GM23338 (cell line): ENCODE measurements at regions not wholly inside any gene's neighbourhood (a gene's known extent, or its start where the extent isn't known, plus 50 kb on each side); places are given as distances from the start of the nearest gene placed in this dataset.

ENCODE experiments used
- ATAC-seq: fragments of 200-7000 bp; cut with Tn5 transposase; 3 replicates; pipeline ENCODE4 v1.9.1; 2020
- DNase-seq: peaks from one replicate; pipeline ENCODE4 v3.0.0-alpha.2; 2015; ENCODE audit warnings: low spot score
- H2AFZ ChIP-seq: fragments of 200-600 bp; sonication (generic); 2 replicates; pipeline ENCODE4 v1.8.0; 2016; ENCODE audit warnings: antibody characterized with exemption, mild to moderate bottlenecking, moderate library complexity
- H3F3A ChIP-seq: fragments of 200-600 bp; sonication (generic); replicated peaks from 2 replicates; pipeline ENCODE4 v1.8.0; 2017; ENCODE audit warnings: antibody characterized with exemption, mixed run types, low read depth
- H3K27ac ChIP-seq: fragments of 200-600 bp; sonication (generic); 2 replicates; pipeline ENCODE4 v1.6.1; 2016; ENCODE audit warnings: low read depth
- H3K27me3 ChIP-seq: fragments of 200-600 bp; sonication (generic); 2 replicates; pipeline ENCODE4 v1.8.0; 2016; ENCODE audit warnings: mild to moderate bottlenecking, mixed run types, moderate library complexity; ENCODE audit not compliant: insufficient read depth
- H3K36me3 ChIP-seq: fragments of 200-600 bp; sonication (generic); 2 replicates; pipeline ENCODE4 v1.8.0; 2016; ENCODE audit warnings: mild to moderate bottlenecking; ENCODE audit not compliant: insufficient read depth
- H3K4me1 ChIP-seq: fragments of 200-600 bp; sonication (generic); 2 replicates; pipeline ENCODE4 v1.8.0; 2016; ENCODE audit warnings: mild to moderate bottlenecking, moderate library complexity; ENCODE audit not compliant: insufficient read depth
- H3K4me2 ChIP-seq: fragments of 200-600 bp; sonication (generic); 2 replicates; pipeline ENCODE4 v1.7.1; 2017; ENCODE audit warnings: mixed run types
- H3K4me3 ChIP-seq: fragments of 200-600 bp; sonication (generic); 2 replicates; pipeline ENCODE4 v1.6.1; 2016; ENCODE audit warnings: mixed run types
- H3K79me2 ChIP-seq: fragments of 200-600 bp; sonication (generic); replicated peaks from 2 replicates; pipeline ENCODE4 v1.8.0; 2017; ENCODE audit warnings: mild to moderate bottlenecking; ENCODE audit not compliant: insufficient read depth
- H3K9me2 ChIP-seq: fragments of 200-600 bp; sonication (generic); 2 replicates; pipeline ENCODE4 v1.8.0; 2017; ENCODE audit not compliant: insufficient read depth
- H4K20me1 ChIP-seq: fragments of 200-600 bp; sonication (generic); replicated peaks from 2 replicates; pipeline ENCODE4 v1.8.0; 2017; ENCODE audit warnings: mild to moderate bottlenecking; ENCODE audit not compliant: insufficient read depth
- H3K27ac Mint-ChIP-seq: 2 replicates; pipeline ENCODE4 v1.8.0; 2020; ENCODE audit warnings: inconsistent platforms, mild to moderate bottlenecking, moderate library complexity, mixed read lengths
- H3K27me3 Mint-ChIP-seq: 3 replicates; pipeline ENCODE4 v1.8.0; 2022; ENCODE audit warnings: low read depth, mild to moderate bottlenecking, moderate library complexity, mixed read lengths, inconsistent platforms; ENCODE audit not compliant: insufficient read depth, poor library complexity
- H3K36me3 Mint-ChIP-seq: 3 replicates; pipeline ENCODE4 v1.8.0; 2021; ENCODE audit warnings: low read depth, mild to moderate bottlenecking, inconsistent platforms, moderate library complexity, mixed read lengths
- H3K4me1 Mint-ChIP-seq: 3 replicates; pipeline ENCODE4 v1.8.0; 2020; ENCODE audit warnings: mild to moderate bottlenecking, inconsistent platforms, mixed read lengths
- H3K4me3 Mint-ChIP-seq: 3 replicates; pipeline ENCODE4 v1.8.0; 2021; ENCODE audit warnings: moderate library complexity, mild to moderate bottlenecking, inconsistent platforms, mixed read lengths
- H3K9me3 Mint-ChIP-seq: 3 replicates; pipeline ENCODE4 v1.8.0; 2020; ENCODE audit warnings: moderate library complexity, mild to moderate bottlenecking, inconsistent platforms, mixed read lengths
- CREB1 ChIP-seq: fragments of 250-450 bp; sonication (Bioruptor Pico); IDR thresholded peaks from 2 replicates; pipeline ENCODE4 v1.5.0; 2020; ENCODE audit warnings: low read depth, mild to moderate bottlenecking, moderate library complexity
- EZH2 ChIP-seq: fragments of 200-600 bp; sonication (generic); IDR thresholded peaks from one replicate; pipeline ENCODE4 v1.8.0; 2017; ENCODE audit warnings: antibody characterized with exemption, mild to moderate bottlenecking, low read depth; ENCODE audit not compliant: unreplicated experiment
- EZH2phosphoT487 ChIP-seq: fragments of 200-600 bp; sonication (generic); IDR thresholded peaks from one replicate; pipeline ENCODE4 v1.8.1; 2018; ENCODE audit warnings: antibody characterized with exemption; ENCODE audit not compliant: unreplicated experiment
- POLR2AphosphoS5 ChIP-seq: IDR thresholded peaks from 2 replicates; pipeline ENCODE4 v1.6.1; 2016; ENCODE audit warnings: antibody characterized with exemption, low read depth
- STAT1 ChIP-seq: IDR thresholded peaks from one replicate; pipeline ENCODE4 v1.6.1; 2016; ENCODE audit warnings: antibody characterized with exemption; ENCODE audit not compliant: unreplicated experiment
- ZNF114 ChIP-seq: fragments of 250-450 bp; sonication (Bioruptor Pico); IDR thresholded peaks from 2 replicates; pipeline ENCODE4 v1.5.0; 2020; ENCODE audit warnings: mild to moderate bottlenecking, moderate library complexity
- TF ChIP-seq, protein P1 (sequence below), 2 experiments: fragments of 200-600 bp in 1 of 2; sonication (generic) in 1 of 2; conservative IDR thresholded peaks; 2 replicates each; pipeline versions ENCODE4 v1.5.1 to v1.6.1; 2016 to 2017; ENCODE audit warnings: antibody characterized with exemption in 2 of 2, low read depth in 2 of 2, mild to moderate bottlenecking in 2 of 2, moderate library complexity in 1 of 2
- TF ChIP-seq, protein P2 (sequence below): fragments of 250-450 bp; sonication (Bioruptor Pico); IDR thresholded peaks from 2 replicates; pipeline ENCODE4 v1.5.0; 2020; ENCODE audit warnings: mild to moderate bottlenecking, moderate library complexity
- TF ChIP-seq, protein P3 (sequence below): IDR thresholded peaks from one replicate; pipeline ENCODE4 v1.6.1; 2018; ENCODE audit warnings: antibody characterized with exemption; ENCODE audit not compliant: unreplicated experiment

DNA sequence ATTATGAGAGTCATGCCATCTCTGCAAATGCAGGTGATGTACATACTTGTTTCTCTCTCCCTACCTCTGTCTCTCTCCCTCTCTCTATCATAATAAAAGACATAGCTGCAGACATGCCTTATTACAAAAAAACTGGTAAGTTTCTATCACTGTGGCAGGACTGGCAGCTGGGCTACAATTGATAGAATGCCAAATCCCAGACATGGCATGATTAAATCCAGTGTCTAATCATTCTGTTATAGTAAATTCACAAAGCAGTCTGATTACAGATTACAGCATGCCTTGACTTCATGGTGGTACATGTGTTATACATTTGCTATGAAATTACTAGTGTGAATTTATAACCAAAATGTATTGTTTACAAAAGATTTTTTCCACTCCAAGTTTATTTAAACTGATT lies 854.7 kb downstream of the TMTC2 start:
- H3K4me1 ChIP-seq, result no peaks in the 10 kb centered on the region
- H4K20me1 ChIP-seq, result no peaks in the 10 kb centered on the region
- no peak overlapping the region for H3K27ac ChIP-seq
- H3K4me3 Mint-ChIP-seq, result no peak overlapping the region
- H3K79me2 ChIP-seq, result no peaks in the 10 kb centered on the region
- H3K27ac Mint-ChIP-seq, result no peak overlapping the region
- DNase-seq, result no peak
- H3K4me1 Mint-ChIP-seq, result peaks cover 4% of the 10 kb centered on the region; the same call in 2 of the 3 replicates
- TF ChIP-seq, protein P1, sequence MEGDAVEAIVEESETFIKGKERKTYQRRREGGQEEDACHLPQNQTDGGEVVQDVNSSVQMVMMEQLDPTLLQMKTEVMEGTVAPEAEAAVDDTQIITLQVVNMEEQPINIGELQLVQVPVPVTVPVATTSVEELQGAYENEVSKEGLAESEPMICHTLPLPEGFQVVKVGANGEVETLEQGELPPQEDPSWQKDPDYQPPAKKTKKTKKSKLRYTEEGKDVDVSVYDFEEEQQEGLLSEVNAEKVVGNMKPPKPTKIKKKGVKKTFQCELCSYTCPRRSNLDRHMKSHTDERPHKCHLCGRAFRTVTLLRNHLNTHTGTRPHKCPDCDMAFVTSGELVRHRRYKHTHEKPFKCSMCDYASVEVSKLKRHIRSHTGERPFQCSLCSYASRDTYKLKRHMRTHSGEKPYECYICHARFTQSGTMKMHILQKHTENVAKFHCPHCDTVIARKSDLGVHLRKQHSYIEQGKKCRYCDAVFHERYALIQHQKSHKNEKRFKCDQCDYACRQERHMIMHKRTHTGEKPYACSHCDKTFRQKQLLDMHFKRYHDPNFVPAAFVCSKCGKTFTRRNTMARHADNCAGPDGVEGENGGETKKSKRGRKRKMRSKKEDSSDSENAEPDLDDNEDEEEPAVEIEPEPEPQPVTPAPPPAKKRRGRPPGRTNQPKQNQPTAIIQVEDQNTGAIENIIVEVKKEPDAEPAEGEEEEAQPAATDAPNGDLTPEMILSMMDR (conservative IDR thresholded peaks at IDR 0.05; ENCODE audit: low read depth in 2 of 2), result no peak
- no peak for TF ChIP-seq STAT1
- TF ChIP-seq EZH2phosphoT487, result no peak
- no peak for TF ChIP-seq CREB1 (CRISPR knock-in tag)
- TF ChIP-seq EZH2, result no peak
- TF ChIP-seq ZNF114 (CRISPR knock-in tag), result no peak
- no peak for TF ChIP-seq POLR2AphosphoS5
- TF ChIP-seq, protein P2, sequence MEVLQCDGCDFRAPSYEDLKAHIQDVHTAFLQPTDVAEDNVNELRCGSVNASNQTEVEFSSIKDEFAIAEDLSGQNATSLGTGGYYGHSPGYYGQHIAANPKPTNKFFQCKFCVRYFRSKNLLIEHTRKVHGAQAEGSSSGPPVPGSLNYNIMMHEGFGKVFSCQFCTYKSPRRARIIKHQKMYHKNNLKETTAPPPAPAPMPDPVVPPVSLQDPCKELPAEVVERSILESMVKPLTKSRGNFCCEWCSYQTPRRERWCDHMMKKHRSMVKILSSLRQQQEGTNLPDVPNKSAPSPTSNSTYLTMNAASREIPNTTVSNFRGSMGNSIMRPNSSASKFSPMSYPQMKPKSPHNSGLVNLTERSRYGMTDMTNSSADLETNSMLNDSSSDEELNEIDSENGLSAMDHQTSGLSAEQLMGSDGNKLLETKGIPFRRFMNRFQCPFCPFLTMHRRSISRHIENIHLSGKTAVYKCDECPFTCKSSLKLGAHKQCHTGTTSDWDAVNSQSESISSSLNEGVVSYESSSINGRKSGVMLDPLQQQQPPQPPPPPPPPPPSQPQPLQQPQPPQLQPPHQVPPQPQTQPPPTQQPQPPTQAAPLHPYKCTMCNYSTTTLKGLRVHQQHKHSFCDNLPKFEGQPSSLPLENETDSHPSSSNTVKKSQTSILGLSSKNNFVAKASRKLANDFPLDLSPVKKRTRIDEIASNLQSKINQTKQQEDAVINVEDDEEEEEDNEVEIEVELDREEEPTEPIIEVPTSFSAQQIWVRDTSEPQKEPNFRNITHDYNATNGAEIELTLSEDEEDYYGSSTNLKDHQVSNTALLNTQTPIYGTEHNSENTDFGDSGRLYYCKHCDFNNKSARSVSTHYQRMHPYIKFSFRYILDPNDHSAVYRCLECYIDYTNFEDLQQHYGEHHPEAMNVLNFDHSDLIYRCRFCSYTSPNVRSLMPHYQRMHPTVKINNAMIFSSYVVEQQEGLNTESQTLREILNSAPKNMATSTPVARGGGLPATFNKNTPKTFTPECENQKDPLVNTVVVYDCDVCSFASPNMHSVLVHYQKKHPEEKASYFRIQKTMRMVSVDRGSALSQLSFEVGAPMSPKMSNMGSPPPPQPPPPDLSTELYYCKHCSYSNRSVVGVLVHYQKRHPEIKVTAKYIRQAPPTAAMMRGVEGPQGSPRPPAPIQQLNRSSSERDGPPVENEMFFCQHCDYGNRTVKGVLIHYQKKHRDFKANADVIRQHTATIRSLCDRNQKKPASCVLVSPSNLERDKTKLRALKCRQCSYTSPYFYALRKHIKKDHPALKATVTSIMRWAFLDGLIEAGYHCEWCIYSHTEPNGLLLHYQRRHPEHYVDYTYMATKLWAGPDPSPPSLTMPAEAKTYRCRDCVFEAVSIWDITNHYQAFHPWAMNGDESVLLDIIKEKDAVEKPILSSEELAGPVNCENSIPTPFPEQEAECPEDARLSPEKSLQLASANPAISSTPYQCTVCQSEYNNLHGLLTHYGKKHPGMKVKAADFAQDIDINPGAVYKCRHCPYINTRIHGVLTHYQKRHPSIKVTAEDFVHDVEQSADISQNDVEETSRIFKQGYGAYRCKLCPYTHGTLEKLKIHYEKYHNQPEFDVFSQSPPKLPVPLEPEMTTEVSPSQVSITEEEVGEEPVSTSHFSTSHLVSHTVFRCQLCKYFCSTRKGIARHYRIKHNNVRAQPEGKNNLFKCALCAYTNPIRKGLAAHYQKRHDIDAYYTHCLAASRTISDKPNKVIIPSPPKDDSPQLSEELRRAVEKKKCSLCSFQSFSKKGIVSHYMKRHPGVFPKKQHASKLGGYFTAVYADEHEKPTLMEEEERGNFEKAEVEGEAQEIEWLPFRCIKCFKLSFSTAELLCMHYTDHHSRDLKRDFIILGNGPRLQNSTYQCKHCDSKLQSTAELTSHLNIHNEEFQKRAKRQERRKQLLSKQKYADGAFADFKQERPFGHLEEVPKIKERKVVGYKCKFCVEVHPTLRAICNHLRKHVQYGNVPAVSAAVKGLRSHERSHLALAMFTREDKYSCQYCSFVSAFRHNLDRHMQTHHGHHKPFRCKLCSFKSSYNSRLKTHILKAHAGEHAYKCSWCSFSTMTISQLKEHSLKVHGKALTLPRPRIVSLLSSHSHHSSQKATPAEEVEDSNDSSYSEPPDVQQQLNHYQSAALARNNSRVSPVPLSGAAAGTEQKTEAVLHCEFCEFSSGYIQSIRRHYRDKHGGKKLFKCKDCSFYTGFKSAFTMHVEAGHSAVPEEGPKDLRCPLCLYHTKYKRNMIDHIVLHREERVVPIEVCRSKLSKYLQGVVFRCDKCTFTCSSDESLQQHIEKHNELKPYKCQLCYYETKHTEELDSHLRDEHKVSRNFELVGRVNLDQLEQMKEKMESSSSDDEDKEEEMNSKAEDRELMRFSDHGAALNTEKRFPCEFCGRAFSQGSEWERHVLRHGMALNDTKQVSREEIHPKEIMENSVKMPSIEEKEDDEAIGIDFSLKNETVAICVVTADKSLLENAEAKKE, result no peak
- TF ChIP-seq, protein P3, sequence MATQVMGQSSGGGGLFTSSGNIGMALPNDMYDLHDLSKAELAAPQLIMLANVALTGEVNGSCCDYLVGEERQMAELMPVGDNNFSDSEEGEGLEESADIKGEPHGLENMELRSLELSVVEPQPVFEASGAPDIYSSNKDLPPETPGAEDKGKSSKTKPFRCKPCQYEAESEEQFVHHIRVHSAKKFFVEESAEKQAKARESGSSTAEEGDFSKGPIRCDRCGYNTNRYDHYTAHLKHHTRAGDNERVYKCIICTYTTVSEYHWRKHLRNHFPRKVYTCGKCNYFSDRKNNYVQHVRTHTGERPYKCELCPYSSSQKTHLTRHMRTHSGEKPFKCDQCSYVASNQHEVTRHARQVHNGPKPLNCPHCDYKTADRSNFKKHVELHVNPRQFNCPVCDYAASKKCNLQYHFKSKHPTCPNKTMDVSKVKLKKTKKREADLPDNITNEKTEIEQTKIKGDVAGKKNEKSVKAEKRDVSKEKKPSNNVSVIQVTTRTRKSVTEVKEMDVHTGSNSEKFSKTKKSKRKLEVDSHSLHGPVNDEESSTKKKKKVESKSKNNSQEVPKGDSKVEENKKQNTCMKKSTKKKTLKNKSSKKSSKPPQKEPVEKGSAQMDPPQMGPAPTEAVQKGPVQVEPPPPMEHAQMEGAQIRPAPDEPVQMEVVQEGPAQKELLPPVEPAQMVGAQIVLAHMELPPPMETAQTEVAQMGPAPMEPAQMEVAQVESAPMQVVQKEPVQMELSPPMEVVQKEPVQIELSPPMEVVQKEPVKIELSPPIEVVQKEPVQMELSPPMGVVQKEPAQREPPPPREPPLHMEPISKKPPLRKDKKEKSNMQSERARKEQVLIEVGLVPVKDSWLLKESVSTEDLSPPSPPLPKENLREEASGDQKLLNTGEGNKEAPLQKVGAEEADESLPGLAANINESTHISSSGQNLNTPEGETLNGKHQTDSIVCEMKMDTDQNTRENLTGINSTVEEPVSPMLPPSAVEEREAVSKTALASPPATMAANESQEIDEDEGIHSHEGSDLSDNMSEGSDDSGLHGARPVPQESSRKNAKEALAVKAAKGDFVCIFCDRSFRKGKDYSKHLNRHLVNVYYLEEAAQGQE, result no peak
- H3K27me3 Mint-ChIP-seq, result no peaks in the 10 kb centered on the region
- H2AFZ ChIP-seq, result no peak overlapping the region
- no peak overlapping the region for H3K4me3 ChIP-seq
- H3K27me3 ChIP-seq, result no peaks in the 10 kb centered on the region
- H3K9me2 ChIP-seq, result no peaks in the 10 kb centered on the region
- no peaks in the 10 kb centered on the region; the same call in 1 of the 2 replicates for H3K36me3 ChIP-seq
- H3F3A ChIP-seq, result no peaks in the 10 kb centered on the region
- H3K9me3 Mint-ChIP-seq, result peaks cover 14% of the 10 kb centered on the region; the same call in 2 of the 3 replicates
- no peak for ATAC-seq
- H3K4me2 ChIP-seq, result no peak overlapping the region
- H3K36me3 Mint-ChIP-seq, result peaks cover 19% of the 10 kb centered on the region
